Uterus (tissue), 3 donors: ENCODE measurements at regions not wholly inside any gene's neighbourhood (a gene's known extent, or its start where the extent isn't known, plus 50 kb on each side); places are given as distances from the start of the nearest gene placed in this dataset.

Experiments used
- DNase-seq, 2 donors: peaks; one replicate each; pipeline ENCODE4 v3.0.0-alpha.2; 2019 to 2020
- H3K27ac ChIP-seq, 2 donors: fragments of 200-600 bp; sonication (generic); 1 replicate in 1 of 2; 2 replicates in 1 of 2; pipeline ENCODE4 v1.5.1; 2016 to 2018
- H3K27me3 ChIP-seq, 2 donors: fragments of 200-600 bp; sonication (generic); one replicate each; pipeline ENCODE4 v1.5.1; 2018 to 2019; ENCODE audit warnings: control low read depth in 1 of 2
- H3K36me3 ChIP-seq, 2 donors: fragments of 200-600 bp; sonication (generic); one replicate each; pipeline ENCODE4 v1.5.1; 2019; ENCODE audit warnings: control low read depth in 1 of 2
- H3K4me1 ChIP-seq, 2 donors: fragments of 200-600 bp; sonication (generic); one replicate each; pipeline ENCODE4 v1.5.1; 2018 to 2019; ENCODE audit warnings: control low read depth in 1 of 2
- H3K4me3 ChIP-seq, 2 donors: fragments of 200-600 bp; sonication (generic); 1 replicate in 1 of 2; 2 replicates in 1 of 2; pipeline ENCODE4 v1.5.1; 2018 to 2019; ENCODE audit warnings: mild to moderate bottlenecking in 1 of 2
- H3K9me3 ChIP-seq, 2 donors: fragments of 200-600 bp; sonication (generic); one replicate each; pipeline ENCODE4 v1.5.1; 2019; ENCODE audit warnings: control low read depth in 1 of 2
- CTCF ChIP-seq, 4 experiments: fragments of 200-600 bp in 2 of 4; fragments of 450-650 bp in 2 of 4; sonication (generic) in 2 of 4; IDR thresholded peaks; one replicate each; pipeline ENCODE4 v1.5.1; 2016 to 2019; ENCODE audit warnings: antibody characterized with exemption in 4 of 4, mild to moderate bottlenecking in 2 of 4, moderate library complexity in 1 of 4
- POLR2A ChIP-seq, 2 donors: fragments of 450-650 bp; IDR thresholded peaks; one replicate each; pipeline ENCODE4 v1.6.1; 2016; ENCODE audit warnings: antibody characterized with exemption in 2 of 2, mild to moderate bottlenecking in 1 of 2, moderate library complexity in 1 of 2
- intact Hi-C: fragments of 100-400 bp; cut with DNase I; formaldehyde crosslinking; loops from one replicate; pipeline ENCODE4 v1.15.1; 2023; ENCODE audit warnings: low total_unique reads
- donor health status: DM: yes; HTN: yes; CAD: no.

- Histone ChIP-seq H3K27me3 (no peaks in the 10 kb centered on the region), H3K27ac (no peak overlapping the region), H3K4me1 (no peaks in the 10 kb centered on the region), H3K4me3 (no peak overlapping the region), H3K9me3 (no peaks in the 10 kb centered on the region), H3K36me3 (no peaks in the 10 kb centered on the region)
- intact Hi-C loops = no loop called here
- TF ChIP-seq POLR2A (IDR thresholded peaks at IDR 0.05) (no peak), CTCF (IDR thresholded peaks at IDR 0.05) (no peak)
- DNase-seq = no peak
These were observed 77.0 kb upstream of the TRIM24 start for GRCh38 chr7:138382862-138383565.

GRCh38 chr7:138386821-138387220 is 73.2 kb upstream of the TRIM24 start:
- H3K27me3 ChIP-seq = no peaks in the 10 kb centered on the region

GRCh38 chr7:138387755-138388475 is 72.1 kb upstream of the TRIM24 start:
- Histone ChIP-seq H3K27ac (no peak overlapping the region), H3K36me3 (no peaks in the 10 kb centered on the region), H3K27me3 (no peaks in the 10 kb centered on the region), H3K4me1 (no peaks in the 10 kb centered on the region), H3K4me3 (no peak overlapping the region), H3K9me3 (no peaks in the 10 kb centered on the region)
- no peak for TF ChIP-seq POLR2A (IDR thresholded peaks at IDR 0.05)
- TF ChIP-seq CTCF (IDR thresholded peaks at IDR 0.05) = no peak
- intact Hi-C loops = no loop called here
- DNase-seq = no peak

More at GRCh38 chr7:138386821-138387220, 73.2 kb upstream of the TRIM24 start:
- no peak for TF ChIP-seq CTCF (IDR thresholded peaks at IDR 0.05)
- no peak for TF ChIP-seq POLR2A (IDR thresholded peaks at IDR 0.05)
- Histone ChIP-seq H3K27ac (no peak overlapping the region), H3K4me1 (no peaks in the 10 kb centered on the region), H3K9me3 (no peaks in the 10 kb centered on the region), H3K36me3 (no peaks in the 10 kb centered on the region), H3K4me3 (no peak overlapping the region)
- DNase-seq = no peak
- intact Hi-C loops = no loop called here

GRCh38 chr7:138388673-138389491 is 71.2 kb upstream of the TRIM24 start:
- intact Hi-C loops = no loop called here
- Histone ChIP-seq H3K27ac (no peak overlapping the region), H3K9me3 (no peaks in the 10 kb centered on the region), H3K4me3 (no peak overlapping the region), H3K27me3 (no peaks in the 10 kb centered on the region), H3K4me1 (no peaks in the 10 kb centered on the region), H3K36me3 (no peaks in the 10 kb centered on the region)
- DNase-seq = no peak
- TF ChIP-seq POLR2A (IDR thresholded peaks at IDR 0.05) = no peak
- TF ChIP-seq CTCF (IDR thresholded peaks at IDR 0.05) = no peak

GRCh38 chr7:138395763-138396162 is 64.3 kb upstream of the TRIM24 start:
- Histone ChIP-seq H3K4me3 (no peak overlapping the region), H3K27me3 (no peaks in the 10 kb centered on the region), H3K27ac (no peak overlapping the region), H3K9me3 (no peaks in the 10 kb centered on the region), H3K36me3 (no peaks in the 10 kb centered on the region), H3K4me1 (no peaks in the 10 kb centered on the region)
- no peak for DNase-seq
- intact Hi-C loops = no loop called here
- TF ChIP-seq POLR2A (IDR thresholded peaks at IDR 0.05) (no peak), CTCF (IDR thresholded peaks at IDR 0.05) (no peak)
